K562 (cell line): ENCODE measurements at regions not wholly inside any gene's neighbourhood (a gene's known extent, or its start where the extent isn't known, plus 50 kb on each side); places are given as distances from the start of the nearest gene placed in this dataset.
A peak's percentile ranks its signal among the peaks of the same experiment; 100 is the strongest.

ENCODE experiments used
- CBX2 ChIP-seq: fragments of 200-600 bp; sonication (generic); IDR thresholded peaks from one replicate; pipeline ENCODE4 v1.6.1; 2012; ENCODE audit warnings: mild to moderate bottlenecking, low read length, inconsistent platforms; ENCODE audit not compliant: insufficient read depth, poor library complexity, severe bottlenecking
- IFI16 ChIP-seq: fragments of 250-450 bp; sonication (Bioruptor Pico); IDR thresholded peaks from 2 replicates; pipeline ENCODE4 v2.1.2; 2022; ENCODE audit warnings: mild to moderate bottlenecking, inconsistent platforms
- SMAD4 ChIP-seq: fragments of 250-450 bp; sonication (Bioruptor Pico); conservative IDR thresholded peaks from 2 replicates; pipeline ENCODE4 v1.8.0; 2021; ENCODE audit warnings: inconsistent platforms, mild to moderate bottlenecking, moderate library complexity
- ZNF592 ChIP-seq: fragments of 450-650 bp; IDR thresholded peaks from 2 replicates; pipeline ENCODE4 v1.6.1; 2017; ENCODE audit warnings: antibody characterized with exemption, mild to moderate bottlenecking

- TF ChIP-seq CBX2 (no peak), ZNF592 (peak; percentile 38; the same call in 1 of the 2 replicates), IFI16 (CRISPR knock-in tag) (no peak), SMAD4 (CRISPR knock-in tag) (0 out of 2 replicates have a peak, but pooled peaks have one; percentile 25)
Measured at GRCh38 chr4:108360754-108361445, 192.2 kb upstream of the LEF1 start (continued).
